ENCODE measurements at regions not wholly inside any gene's neighbourhood (a gene's known extent, or its start where the extent isn't known, plus 50 kb on each side); places are given as distances from the start of the nearest gene placed in this dataset.

DNA sequence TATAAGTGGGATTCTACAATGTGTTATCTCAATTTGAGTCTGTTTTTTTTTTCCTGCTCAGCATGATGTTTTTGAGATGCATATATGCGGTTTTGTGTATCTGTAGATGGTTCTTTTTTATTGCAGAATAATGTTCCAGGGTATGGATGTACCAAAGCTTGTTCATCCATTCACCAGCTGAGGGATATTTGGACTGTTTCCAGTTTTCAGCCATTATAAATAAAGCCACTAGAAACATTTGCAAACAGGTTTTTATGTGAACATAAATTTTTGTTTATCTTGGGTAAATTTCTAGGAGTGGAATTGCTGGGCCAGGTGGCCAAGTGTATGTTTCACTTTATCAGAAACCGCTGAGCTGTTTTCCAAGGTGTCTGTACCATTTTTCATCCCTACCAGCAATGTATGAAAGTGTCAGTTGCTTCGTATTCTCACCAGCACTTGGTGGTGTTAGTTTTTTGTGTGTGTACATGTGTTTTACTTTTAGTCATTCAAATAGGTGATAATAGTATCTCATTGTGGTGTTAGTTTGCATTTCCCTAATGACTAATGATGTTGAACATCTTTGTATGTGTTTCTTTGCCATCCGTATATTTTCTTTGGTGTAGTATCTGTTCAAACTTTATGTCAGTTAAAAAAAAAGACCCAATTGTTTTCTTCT lies 124.2 kb downstream of the CEBPB start:
- Histone ChIP-seq H3K79me2 (ENCODE audit: control insufficient read depth, insufficient read depth, low read length) (no peaks in the 10 kb centered on the region), H3K9me3 (replicated peaks; ENCODE audit: control insufficient read depth, insufficient read depth, low read depth, low read length) (no peaks in the 10 kb centered on the region), H4K20me1 (replicated peaks; ENCODE audit: control insufficient read depth, insufficient read depth, low read length) (no peaks in the 10 kb centered on the region), H3K27me3 (ENCODE audit: control insufficient read depth in 2 of 2, insufficient read depth in 2 of 2, low read length in 2 of 2) (peaks cover 0 to 4% of the 10 kb centered on the region in 2 experiments; a peak in 1 of 5 replicates), H3K4me1 (replicated peaks in 1 of 2; ENCODE audit: control insufficient read depth in 2 of 2, insufficient read depth in 2 of 2, low read length in 2 of 2) (peaks cover 6 to 14% of the 10 kb centered on the region in 2 experiments), H2AFZ (ENCODE audit: low read depth, low read length) (no peak overlapping the region), H3K9ac (ENCODE audit: insufficient read depth in 1 of 2, low read depth in 2 of 2, low read length in 2 of 2) (no peak overlapping the region), H3K36me3 (ENCODE audit: control insufficient read depth, insufficient read depth, low read length) (no peaks in the 10 kb centered on the region), H3K9me1 (ENCODE audit: control insufficient read depth, insufficient read depth, low read length) (no peaks in the 10 kb centered on the region), H3K4me3 (no peak overlapping the region), H3K27ac (ENCODE audit: extremely low read depth, low read depth, low read length) (no peak overlapping the region), H3K4me2 (ENCODE audit: insufficient read depth, low read length) (no peak overlapping the region)
- in situ Hi-C loops (cut with MboI): no loop called here
- CTCF ChIA-PET (ENCODE audit: low intra/inter-chr PET ratio): no interaction called here
- no peak for ATAC-seq
- 21% methylated on average over 4 of the region's 4 CpGs for WGBS (ENCODE audit: insufficient coverage, low coverage, missing lambda C conversion rate)
- FAIRE-seq: no peak
- intact Hi-C loops (cut with micrococcal nuclease): no loop called here
- POLR2A ChIA-PET: interaction anchor here (1.5 kb wide), 1 partner anchor 10 kb away, joined by 4 read pairs; no protein-coding TSS in a partner anchor
- TF ChIP-seq NFIC (IDR thresholded peaks at IDR 0.05) (peak; percentile 23; the same call in 1 of the 2 replicates), CREB1 (IDR thresholded peaks at IDR 0.05) (no peak), CREB1 (CRISPR knock-in tag; IDR thresholded peaks at IDR 0.05) (no peak), IFI16 (CRISPR knock-in tag; IDR thresholded peaks at IDR 0.05) (no peak)
- TF ChIP-seq, protein P1, sequence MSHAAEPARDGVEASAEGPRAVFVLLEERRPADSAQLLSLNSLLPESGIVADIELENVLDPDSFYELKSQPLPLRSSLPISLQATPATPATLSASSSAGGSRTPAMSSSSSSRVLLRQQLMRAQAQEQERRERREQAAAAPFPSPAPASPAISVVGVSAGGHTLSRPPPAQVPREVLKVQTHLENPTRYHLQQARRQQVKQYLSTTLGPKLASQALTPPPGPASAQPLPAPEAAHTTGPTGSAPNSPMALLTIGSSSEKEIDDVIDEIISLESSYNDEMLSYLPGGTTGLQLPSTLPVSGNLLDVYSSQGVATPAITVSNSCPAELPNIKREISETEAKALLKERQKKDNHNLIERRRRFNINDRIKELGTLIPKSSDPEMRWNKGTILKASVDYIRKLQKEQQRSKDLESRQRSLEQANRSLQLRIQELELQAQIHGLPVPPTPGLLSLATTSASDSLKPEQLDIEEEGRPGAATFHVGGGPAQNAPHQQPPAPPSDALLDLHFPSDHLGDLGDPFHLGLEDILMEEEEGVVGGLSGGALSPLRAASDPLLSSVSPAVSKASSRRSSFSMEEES (CRISPR knock-in tag; IDR thresholded peaks at IDR 0.05): no peak
- DNase-seq (ENCODE audit: extremely low read depth in 1 of 4, low spot score in 3 of 4): no peak
- BruUV-seq (replicated peaks): no TSS peak

Measured in K562 (cell line).